GM19372 (cell line): ENCODE measurements at regions not wholly inside any gene's neighbourhood (a gene's known extent, or its start where the extent isn't known, plus 50 kb on each side); places are given as distances from the start of the nearest gene placed in this dataset.
"Not testable (repeated sequence)": the region's sequence is repeated elsewhere in the genome, so short reads cannot be mapped to it uniquely, and the experiment has no call there.

Source experiments
- ATAC-seq: cut with Tn5 transposase; IDR thresholded peaks from one replicate; pipeline ENCODE4 v1.9.1; 2021; ENCODE audit warnings: mild to moderate bottlenecking, low read depth, moderate library complexity; ENCODE audit not compliant: unreplicated experiment

DNA sequence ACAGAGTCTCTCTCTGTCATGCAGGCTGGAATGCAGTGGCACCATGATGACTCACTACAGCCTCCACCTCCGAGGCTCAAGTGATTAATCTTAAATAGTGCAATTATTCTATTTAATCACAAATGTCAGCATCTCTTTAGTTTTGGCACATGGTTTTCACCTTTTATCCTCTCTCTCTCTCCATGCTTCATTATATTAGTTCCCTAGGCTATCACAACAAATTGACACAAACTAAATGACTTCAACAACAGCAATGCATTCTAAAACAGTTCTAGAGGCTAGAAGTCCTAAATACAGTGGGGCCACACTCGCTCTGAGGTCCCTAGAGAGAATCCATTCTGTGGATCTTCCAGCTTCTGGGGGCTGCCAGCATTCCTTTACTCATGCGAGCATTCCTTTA, 178.2 kb upstream of the ZNG1F start:
- ATAC-seq, result not testable (repeated sequence)

DNA sequence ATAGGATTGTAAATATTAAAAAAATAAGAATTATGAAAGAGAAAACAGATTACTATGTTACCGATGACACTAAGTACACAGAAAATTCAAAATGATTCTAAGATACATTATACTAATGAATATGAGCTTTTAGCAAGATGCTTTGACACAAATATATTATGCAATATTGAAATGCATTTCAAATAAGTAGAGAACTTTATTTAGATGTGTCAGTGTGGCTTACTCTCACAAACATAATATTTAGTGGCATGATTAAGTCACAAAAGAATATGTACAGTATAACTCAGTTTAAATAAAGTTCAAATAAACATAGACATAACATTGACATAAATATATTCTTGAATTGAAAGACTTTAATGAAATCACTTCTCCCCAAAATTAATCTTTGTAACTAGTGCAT, 172.7 kb upstream of the ZNG1F start:
- ATAC-seq, result not testable (repeated sequence)

DNA sequence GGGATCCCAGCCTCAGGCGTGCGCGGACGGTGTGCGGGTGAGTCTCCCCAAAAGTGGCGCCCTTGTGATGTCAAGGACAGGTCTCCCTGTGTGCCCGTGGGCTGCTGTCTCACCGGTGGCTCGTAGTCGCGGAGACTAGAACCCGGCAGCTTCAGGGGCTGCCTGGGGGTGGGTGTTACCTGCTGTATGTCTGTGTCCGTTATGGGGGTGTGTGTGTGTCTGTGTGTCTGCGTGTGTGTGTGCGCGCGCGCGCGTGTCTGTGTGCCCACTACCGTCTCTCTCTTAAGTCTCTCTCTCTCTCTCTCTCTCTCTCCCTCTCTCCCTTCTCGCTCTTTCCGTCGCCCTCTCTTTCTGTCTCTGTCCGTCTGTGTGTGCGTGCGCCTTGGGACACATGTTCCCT, 170.0 kb upstream of the ZNG1F start:
- not testable (repeated sequence) for ATAC-seq

DNA sequence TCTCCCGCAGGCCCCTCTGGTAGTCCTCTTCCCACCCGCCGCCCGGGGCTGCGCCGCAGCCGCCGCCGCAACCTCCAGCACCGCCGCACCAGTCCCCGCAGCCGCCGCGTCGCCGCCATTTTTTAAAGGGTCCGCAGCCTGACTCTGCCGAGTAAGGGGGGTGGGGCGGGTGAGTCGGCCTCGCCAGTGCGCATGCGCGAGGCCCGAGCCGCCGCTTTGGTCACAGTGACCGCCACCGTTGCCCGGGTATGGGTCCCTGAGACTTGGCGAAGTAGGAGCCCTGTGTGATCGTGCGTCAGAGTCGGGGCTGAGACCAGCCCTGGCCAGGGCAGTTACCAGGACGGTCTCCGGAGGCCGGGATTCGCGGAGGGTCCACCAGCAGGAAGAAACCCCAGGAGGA, 169.6 kb upstream of the ZNG1F start:
- ATAC-seq, result not testable (repeated sequence)

DNA sequence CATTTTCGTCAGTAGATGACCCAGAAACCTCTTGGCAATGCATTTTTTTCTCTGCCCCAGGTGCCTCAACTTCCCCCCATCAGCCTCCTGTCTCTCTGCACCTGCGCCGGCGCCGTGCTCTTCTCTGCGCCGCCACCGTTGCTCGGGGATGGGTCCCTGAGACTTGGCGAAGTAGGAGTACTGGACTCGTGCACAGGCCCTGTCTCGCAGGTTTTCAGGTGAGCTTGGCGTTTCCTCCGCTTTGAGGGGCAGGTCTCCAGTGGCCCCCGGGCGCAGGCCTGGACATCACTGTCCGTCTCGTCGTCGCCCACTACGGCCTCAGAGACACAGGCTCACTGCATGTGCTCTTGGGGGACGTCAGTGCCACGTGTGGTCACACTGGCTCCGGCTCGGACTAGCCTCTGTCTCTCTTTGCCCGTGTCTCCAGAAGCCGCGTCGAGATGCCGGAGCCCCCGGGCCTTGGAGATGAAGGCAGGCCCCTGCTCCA, 168.8 kb upstream of the ZNG1F start:
- not testable (repeated sequence) for ATAC-seq

DNA sequence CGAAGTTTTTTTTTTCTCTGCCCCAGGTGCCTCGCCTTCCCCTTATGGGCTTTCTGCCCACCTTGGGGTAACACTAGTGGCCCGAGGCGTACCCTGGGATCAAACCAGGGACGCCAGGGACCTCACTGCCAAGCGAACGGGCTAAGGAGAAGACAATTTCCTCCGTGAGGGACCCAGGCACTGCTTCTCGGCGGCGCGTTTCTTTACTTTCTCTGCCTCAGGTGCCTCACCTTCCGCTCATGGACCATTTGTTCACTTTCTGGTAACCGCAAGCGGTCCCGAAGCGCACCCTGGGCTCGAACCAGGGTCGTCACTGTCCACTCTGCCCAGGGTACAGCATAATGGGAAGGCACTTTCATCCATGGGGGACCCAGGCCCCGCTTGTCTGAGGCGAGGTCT, 168.2 kb upstream of the ZNG1F start:
- ATAC-seq, result not testable (repeated sequence)

DNA sequence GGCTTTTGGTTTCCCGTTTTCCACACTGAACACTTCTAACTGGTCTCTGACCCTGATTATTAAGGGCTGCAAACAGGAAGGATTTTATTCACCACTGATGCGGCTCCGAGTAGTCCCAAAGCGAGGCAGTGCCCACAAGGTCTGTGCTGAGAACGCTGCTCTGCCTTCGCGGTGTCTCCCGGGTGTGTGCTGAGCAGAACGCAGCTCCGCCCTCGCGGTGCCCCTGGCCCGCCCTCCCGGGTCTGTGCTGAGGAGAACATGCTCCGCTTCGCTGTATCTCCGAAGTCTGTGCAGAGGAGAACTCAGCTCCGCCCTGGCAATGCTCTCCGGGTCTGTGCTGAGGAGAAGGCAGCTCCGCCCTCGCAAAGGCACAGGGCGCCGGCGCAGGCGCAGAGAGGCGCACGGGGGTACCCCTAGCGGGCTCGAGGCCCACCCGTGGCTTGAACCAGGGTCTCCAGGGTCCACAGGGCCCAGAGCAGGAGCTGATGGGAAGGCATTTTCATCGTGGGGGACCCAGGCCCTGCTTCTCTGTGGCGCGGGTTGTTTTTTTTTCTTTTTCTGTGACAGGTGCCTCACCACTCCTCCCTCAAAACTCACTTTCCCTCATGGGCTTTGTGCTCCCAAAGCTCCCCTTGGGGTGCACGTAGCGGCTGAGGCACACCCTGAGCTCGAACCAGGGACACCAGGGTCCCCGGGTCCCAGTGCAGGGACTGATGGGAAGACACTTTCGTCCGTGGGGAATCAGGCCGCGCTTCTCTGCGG, 167.7 kb upstream of the ZNG1F start:
- not testable (repeated sequence) for ATAC-seq

DNA sequence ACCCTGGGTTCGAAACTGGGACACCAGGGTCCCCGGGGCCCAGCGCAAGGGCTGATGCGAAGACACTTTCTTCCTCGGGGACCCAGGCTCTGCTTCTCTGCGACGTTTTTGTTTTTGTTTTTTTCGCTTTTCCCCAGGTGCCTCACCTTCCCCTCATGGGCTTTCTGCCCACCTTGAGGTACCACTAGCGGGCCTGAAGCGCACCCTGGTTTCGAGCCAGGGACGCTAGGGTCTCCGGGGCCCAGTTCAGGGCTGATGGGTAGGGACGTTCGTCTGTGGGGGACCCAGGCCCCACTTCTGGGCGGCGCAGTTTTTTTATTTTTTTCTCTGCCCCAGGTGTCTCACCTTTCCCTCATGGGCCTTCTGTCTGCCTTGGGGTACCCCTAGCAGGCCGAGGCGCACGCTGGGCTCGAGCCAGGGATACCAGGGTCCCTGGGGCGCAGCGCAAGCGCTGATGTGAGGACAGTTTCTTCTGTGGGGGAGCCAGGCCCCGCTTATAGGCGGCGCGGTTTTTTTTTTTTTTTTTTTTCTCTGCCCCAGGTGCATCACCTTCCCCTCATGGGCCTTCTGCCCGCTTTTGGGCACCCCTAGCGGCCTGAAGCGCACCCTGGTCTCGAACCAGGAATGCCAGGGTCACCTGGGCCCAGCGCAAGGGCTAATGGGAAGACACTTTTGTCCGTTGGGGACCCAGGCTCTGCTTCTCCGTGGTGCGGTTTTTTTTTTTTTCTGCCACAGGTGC, 166.8 kb upstream of the ZNG1F start:
- ATAC-seq, result not testable (repeated sequence)

DNA sequence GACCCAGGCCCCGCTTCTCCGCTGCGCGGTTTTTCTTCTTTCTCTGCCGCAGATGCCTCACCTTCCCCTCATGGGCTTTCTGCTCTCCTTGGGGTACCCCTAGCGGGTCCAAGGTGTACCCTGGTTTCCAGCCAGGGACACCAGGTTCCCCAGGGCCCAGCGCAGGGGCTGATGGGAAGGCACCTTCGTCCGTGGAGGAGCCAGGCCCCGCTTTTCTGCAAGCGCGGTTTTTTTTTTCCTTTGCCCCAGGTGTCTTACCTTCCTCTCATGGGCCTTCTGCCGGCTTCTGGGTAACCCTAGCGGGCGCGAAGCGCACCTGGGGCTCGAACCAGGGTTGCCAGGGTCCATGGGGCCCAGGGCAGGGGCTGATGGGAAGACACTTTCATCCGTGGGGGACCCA, 165.9 kb upstream of the ZNG1F start:
- not testable (repeated sequence) for ATAC-seq

DNA sequence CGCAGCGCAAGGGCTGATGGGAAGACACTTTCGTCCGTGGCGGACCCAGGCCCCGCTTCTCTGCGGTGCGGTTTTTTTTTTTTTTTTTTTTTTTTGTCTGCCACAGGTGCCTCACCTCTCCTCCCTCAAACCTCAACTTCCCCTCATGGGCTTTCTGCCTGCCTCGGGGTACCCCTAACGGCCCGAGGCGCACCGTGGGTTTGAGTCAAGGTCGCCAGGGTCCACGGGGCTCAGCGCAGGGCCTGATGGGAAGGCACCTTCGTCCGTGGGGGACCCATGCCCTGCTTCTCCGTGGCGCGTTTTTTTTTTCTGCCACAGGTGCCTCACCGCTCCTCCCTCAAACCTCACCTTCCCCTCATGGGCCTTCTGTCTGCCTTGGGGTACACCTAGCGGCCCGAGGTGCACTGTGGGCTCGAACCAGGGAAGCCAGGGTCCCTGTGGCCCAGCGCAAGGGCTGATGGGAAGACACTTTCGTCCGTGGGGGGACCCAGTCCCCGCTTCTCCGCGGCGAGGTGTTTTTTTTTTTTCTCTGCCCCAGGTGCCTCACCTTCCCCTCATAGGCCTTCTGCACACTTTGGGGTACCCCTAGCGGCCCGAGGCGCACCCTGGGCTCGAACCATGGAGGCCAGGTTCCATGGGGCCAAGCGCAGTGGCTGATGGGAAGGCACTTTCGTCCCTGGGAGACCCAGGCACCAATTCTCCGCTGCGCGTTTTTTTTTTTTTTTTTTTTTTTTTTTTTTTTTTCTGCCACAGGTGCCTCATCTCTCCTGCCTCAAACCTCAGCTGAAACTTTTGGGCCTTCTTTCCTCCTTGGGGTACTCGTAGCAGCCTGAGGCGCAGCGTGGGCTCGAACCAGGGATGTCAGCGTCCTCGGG, 165.2 kb upstream of the ZNG1F start:
- ATAC-seq, result not testable (repeated sequence)

DNA sequence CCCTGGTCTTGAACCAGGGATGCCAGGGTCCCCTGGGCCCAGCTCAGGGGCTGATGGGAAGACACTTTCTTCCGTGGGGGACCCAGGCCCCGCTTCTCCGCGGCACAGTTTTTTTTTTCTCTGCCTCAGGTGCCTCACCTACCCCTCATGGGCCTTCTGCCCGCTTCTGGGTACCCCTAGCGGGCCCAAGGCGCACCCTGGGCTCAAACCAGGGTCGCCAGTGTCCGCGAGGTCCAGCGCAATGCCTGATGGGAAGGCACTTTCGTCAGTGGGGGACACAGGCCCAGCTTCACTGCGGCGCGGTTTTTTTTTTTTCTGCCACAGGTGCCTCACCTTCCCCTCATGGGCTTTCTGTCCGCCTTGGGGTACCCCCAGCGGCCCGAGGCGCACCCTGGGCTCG, 163.9 kb upstream of the ZNG1F start:
- ATAC-seq, result not testable (repeated sequence)

DNA sequence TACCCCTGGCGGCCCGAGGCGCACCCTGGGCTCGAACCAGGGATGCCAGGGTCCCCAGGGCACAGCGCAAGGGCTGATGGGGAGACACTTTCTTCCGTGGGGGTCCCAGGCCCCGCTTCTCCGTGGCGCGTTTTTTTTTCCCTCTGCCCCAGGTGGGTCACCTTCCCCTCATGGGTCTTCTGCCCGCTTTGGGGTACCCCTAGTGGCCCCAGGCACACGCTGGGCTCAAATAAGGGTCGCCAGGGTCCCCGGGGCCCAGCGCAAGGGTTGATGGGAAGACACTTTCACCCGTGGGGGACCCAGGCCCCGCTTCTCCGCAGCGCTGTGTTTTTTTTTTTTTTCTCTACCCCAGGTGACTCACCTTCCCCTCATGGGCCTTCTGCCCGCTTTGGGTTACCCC, 163.3 kb upstream of the ZNG1F start:
- ATAC-seq, result not testable (repeated sequence)

DNA sequence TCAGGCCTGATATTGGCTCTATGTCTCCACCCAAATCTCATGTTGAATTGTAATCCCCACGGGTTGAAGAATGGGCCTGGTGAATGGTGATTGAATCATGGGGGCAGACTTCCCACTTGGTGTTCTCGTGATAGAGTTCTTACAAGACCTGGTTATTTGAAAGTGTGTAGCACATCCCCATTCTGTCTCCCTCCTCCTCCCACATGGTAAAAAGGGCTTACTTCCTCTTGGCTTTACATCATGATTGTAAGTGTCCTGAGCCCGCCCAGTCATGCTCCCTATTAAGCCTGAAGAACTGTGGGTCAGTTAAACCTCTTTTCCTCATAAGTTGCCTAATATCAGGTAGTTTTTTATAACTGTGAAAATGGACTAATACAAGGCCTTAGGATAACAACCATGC, 158.8 kb upstream of the ZNG1F start:
- ATAC-seq, result not testable (repeated sequence)

DNA sequence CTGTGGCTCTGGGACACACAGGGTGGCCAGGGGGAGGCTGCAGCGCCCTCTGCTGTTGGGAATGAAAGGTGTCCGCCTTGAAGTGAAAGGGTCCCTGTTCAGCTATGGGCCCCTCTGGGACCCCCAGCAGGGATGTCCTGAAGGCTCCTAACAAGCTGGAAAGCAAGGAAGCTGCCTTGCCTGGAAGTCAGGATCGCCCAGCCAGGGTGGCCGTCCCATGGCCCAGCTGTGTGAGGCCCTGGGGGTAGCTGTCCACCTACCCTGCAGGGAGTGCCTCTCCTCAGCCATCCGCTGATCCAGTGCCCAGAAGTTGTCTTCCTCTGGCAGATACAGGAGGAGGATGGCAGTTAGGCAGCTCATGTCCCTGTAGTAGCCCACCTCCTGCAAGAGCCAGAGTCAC, 143.4 kb upstream of the ZNG1F start:
- ATAC-seq, result not testable (repeated sequence)

DNA sequence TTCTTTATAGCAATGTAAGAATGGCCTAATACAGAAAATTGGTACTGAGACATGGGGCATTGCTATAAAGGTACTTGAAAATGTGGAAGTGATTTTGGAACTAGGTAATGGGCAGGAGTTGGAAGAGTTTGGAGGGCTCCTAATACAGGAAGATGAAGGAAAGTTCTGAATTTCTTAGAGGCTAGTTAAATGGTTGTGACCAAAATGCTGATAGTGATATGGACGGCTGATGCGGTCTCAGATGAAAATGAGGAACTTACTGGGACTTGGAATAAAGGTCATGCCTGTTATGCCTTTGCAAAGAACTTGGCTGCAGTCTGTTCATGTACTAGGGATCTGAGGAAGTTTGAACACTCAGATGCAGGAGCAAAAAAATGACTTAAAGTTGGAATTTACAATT, 132.2 kb upstream of the ZNG1F start:
- not testable (repeated sequence) for ATAC-seq

DNA sequence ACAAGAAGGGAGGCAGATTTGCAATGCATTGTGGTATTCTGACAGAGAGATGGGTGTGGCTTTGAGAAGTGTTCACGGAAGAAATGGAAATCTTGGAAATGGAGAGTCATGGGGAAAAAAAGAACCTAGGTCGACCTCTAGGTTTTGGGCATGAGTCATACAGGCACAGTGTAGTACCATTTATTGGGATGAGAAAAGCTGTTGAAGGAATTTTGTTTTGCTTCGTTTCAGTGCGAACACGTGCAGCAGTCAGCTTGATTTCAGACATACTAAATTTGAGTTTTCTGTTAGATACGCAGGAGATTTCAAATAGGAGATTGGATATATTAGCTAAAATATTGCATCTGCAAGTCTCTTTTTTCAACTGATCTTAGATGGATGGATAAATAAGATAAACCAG, 119.8 kb upstream of the ZNG1F start:
- ATAC-seq, result not testable (repeated sequence)

DNA sequence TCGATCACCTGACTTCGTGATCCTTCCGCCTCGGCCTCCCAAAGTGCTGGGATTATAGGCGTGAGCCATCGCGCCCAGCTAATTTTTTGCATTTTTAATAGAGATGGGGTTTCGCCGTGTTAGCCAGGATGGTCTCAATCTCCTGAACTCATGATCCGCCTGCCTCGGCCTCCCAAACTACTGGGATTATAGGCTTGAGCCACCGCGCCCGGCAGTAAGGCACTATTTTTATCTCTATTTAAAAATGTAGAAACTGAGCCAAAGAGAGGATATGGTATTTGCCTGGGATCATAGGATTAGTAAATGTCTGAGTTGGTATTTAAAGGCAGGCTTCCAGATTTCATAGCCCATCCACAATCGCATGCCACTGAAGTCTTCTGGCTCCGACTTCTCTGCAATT, 96.6 kb upstream of the ZNG1F start:
- not testable (repeated sequence) for ATAC-seq

DNA sequence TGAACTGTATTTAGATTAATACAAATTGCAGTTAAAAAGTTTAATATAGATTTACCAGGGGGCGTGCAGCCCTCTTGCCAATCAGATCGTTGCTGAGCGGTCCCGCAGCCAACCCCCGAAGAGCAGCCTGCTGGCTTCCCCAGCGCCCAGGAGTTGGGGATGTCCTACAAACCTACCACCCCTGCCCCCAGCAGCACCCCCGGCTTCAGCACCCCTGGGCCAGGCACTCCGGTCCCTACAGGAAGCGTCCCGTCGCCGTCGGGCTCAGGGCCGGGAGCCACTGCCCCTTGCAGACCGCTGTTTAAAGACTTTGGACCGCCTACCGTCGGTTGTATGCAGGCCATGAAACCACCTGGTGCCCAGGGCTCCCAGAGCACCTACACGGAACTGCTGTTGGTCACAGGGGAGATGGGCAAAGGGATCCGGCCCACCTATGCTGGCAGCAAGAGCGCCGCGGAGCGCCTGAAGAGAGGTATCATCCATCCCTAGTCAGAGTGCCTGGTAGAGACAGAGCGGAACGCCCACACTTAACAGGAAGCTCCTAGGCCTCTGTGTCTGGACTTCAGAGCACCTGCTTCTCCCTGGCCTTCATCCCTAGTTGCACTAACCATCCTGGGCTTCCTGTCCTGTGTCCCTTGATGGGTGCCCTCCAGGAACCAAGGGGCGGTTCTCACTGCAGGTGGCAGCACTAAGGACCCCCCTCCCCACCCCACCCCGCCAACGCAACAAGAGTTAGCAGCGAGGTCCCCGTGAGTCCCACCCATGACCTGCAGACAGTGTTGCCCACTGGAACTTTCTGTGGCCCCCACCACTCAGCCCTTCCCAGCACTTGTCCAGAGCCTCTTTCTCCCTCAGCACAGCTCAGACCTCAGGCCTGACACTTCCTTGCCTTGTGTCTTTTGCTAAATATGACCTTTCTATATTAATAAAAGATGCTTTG, 91.5 kb upstream of the ZNG1F start:
- ATAC-seq, result not testable (repeated sequence)

DNA sequence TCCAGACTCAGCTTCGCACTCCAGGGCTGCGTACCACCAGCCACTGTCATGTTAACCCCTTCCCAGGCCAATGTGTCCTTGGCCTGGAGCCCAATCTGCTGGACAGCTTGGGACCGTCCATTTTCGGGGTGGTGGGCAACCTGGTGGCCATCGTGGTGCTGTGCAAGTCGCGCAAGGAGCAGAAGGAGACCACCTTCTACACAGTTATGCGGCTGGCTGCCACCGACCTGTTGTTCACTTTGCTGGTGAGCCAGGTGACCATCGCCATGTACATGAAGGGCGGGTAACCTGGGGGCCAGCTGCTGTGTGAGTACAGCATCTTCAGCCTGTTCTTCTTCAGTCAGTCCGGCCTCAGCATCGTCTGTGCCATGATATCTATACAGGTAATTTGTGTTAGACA, 90.3 kb upstream of the ZNG1F start:
- not testable (repeated sequence) for ATAC-seq

DNA sequence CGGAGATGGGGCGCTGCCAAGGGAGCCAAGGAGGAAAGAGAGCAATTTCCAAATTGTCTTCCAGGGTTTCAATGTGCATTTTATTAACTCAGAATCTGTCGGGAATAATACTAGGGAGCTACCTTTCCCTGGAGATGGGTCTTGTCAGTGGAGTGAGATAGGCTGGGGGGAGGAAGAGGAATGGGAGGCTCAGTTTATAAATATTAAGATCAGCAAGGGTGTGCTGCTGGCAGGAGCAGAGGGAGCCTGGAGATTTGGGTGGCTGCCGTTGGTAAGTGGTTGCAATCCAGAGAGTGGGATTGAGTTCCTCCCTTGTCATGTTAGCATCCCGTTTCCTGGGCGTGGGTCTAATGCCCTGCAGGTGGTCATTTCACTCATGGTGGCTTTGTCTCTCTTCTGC, 89.9 kb upstream of the ZNG1F start:
- ATAC-seq, result not testable (repeated sequence)
